ENCODE measurements at regions not wholly inside any gene's neighbourhood (a gene's known extent, or its start where the extent isn't known, plus 50 kb on each side); places are given as distances from the start of the nearest gene placed in this dataset.
A peak's percentile ranks its signal among the peaks of the same experiment; 100 is the strongest.

DNA sequence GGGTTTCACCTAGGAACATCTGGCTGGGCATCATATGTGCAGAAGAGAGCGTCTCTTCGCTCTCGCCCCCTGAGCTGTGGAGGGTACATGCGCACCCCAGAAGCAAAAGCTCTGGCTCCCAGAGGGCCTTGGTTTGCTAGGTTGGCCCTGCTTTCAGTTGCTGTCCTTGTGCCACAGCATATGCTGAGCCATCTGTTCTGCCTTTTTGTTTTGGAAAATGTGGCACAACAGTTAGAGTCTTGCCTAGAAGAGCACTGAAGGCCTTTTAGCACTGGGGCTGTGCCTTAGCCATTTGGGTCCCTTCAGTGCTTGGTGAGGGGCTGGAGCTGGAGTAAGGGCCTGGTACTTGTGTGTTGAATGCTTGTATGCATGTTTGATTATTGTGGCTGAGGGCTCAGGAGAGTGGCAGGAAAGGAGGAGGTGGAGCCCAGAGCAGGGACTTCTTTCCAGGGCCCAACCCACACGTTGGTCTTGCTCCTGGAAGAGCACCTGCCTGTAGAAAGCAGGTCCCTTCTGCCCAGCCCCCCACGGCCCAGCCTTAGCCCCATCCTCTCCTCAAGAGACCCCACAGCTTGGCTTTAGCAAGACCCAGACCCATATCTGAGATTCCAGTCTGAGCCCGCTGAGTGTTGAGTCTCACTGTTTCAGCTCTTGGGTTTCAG is 113.7 kb downstream of the SLC25A47 start:
- DNase-seq (ENCODE audit: low spot score in 2 of 2): no peak
- FAIRE-seq: no peak

- no peak for FAIRE-seq
- DNase-seq (ENCODE audit: low spot score in 2 of 2): no peak
Observed at GRCh38 chr14:100438271-100438670, 115.1 kb downstream of the SLC25A47 start.

- DNase-seq (ENCODE audit: low spot score in 2 of 2) (peak in 1 of 2 donors; percentile 38), FAIRE-seq (no peak)
Observed at GRCh38 chr14:100438678-100439592, 115.8 kb downstream of the SLC25A47 start.

DNA sequence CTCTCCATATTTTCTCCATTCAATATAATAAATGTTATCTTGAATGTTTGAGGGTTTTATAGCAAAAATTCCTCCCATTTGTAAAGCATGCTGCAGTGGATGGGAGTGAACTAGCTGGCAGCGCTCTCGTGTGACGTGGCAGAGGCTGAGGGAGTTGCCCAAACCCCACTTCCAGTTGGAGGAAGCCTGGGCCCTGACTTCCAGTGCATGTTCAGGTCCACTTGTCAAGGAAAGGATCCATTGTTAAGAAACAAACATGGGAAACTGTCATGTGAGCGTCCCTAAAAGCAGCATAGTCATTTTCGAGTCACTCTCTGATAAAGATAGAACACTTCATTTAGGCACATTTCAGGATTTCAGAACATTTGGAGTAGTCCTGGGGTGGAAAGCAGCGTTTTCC is 116.6 kb downstream of the SLC25A47 start:
- no peak for DNase-seq (ENCODE audit: low spot score in 2 of 2)
- FAIRE-seq: no peak

DNA sequence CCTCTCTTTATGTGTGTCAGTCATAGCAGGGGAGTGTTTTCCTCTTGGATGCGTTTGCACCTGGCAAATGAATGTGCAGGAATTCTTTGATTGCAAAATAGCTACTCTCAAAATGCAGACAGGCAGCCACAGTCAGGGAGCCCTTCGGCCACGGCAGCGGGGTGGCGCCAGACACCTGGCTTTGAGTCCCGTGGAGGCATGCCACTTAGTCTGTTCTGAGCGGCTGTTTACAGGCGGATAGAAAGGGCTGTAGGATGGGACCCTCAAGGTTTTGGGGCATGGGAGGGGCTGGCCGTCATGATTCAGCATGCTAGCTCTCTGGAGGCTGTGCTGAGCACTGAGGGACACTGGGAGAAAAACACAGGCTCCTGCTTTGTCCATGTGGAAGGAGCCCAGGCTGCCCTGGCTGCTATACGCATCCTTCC is 117.1 kb downstream of the SLC25A47 start:
- DNase-seq (ENCODE audit: low spot score in 2 of 2) (peak; percentile 31 to 71), FAIRE-seq (no peak)

DNA sequence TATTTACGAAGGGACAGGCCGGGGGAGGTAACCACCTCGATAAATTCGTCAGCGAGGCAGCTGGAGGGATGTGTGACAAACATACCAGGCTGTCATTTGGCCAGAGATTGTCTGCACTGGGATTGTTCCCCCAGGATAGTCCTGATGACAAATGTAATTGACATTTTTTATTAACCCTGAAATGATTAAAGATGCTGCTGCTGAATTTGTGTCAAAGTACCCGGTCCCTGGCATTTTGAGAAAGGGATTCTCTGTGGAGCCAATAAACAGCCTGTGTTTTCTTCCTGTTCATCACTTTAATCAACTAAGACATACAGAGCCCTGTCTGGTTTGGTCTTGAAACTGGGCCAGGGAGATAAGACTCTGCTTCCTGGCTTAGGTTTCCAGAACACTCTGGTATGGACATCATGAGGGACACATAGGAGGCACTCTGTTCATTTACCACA is 117.6 kb downstream of the SLC25A47 start:
- FAIRE-seq (no peak), DNase-seq (ENCODE audit: low spot score in 2 of 2) (no peak)

DNA sequence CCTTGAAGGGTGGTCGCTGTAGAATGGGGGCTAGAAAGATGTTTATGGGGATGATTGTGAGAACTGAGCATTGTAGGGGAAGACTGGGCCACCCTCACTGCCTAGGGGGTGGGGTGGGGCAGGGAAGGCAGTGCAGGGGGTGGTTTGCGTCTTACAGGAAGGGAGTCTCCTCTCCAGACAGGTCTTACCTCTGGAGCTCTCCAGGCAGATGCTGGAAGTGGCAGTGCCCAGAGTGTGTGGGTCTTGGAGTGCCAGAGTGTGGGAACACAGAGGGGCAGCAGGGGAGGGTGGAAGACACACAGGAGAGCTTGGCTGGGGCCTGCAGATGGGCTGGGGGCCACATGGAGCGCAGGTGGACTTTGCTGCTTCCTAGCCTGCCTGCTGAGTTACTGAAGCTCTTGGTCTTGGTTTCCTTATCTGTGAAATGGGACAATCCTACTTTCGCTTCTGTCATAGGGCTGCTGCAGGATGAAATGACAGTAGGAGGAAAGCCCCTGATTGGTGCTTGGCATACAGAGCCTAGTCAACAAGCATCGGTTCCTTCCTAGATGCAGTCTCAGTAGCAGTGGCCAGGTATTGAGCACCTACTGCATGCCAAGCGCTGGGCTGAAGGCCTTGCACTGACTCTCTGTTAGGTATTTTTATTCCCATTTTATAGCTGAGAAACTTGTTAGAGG is 118.3 kb downstream of the SLC25A47 start:
- DNase-seq (ENCODE audit: low spot score in 2 of 2) (no peak), FAIRE-seq (no peak)

DNA sequence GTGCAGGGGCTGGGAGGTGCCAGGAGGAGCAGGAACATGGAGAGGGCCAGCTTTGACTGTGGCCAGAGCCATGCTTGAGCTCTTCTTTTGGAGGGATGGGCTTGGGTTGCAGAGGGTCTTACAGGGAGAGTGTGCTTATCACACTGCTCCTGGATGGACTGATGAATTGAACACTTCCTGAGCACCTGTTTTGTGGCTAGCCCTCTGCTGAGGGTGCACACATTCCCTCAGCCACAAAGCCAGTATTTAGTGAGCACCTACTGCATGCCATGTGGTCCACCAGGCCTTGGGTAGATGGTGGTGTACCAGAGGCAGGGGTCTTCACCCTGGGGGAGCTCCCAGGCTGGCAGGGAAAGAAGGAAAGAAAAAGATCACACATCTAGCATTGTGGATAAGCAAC is 118.9 kb downstream of the SLC25A47 start:
- DNase-seq (ENCODE audit: low spot score in 2 of 2) (no peak), FAIRE-seq (no peak)

- FAIRE-seq (no peak), DNase-seq (ENCODE audit: low spot score in 2 of 2) (no peak)
Observed at GRCh38 chr14:100442498-100443490, 119.7 kb downstream of the SLC25A47 start.

DNA sequence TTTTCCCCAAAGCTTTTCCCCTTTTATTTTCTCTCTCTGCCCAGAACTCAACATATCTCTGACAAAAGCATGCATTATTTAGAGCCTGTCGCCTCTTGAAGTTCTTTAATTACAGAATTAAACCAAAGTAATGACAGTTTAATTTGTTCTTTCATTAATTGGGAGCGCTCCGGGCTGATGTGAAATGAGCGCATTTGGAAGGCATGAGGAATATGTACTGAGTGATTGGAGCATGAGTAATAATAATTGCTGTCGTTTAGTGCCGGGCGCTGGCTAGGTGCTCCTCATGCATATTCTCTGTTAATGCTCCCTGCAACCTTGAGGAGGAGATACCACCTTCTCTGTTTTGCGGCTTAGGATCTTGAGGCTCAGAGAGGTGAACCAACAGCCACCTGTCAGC is 120.5 kb downstream of the SLC25A47 start:
- DNase-seq (ENCODE audit: low spot score in 2 of 2) (no peak), FAIRE-seq (no peak)

GRCh38 chr14:100445436-100446088 is 122.4 kb downstream of the SLC25A47 start:
- DNase-seq (ENCODE audit: low spot score in 2 of 2): no peak
- no peak for FAIRE-seq

GRCh38 chr14:100446572-100446971 is 123.4 kb downstream of the SLC25A47 start:
- no peak for FAIRE-seq
- no peak for DNase-seq (ENCODE audit: low spot score in 2 of 2)

DNA sequence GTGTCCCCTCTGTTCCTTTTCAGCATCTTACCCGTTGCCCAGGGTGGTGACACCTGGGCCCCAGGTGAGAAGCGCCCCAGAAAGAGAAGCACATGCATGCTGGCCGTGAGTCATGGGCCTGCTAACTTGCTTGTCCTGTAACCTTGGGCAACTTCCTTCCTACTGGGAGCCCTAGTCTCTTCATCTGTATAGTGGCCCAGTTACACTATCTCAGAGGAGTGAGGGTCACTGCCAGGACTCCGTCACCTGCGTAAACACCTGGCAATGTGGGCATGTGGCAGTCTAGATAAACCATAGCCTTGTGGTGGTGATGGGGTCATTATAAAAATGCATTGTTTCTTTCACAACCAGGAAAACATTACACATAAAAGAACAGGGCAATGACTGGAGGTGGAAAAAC is 125.2 kb downstream of the SLC25A47 start:
- no peak for DNase-seq (ENCODE audit: low spot score in 2 of 2)
- no peak for FAIRE-seq

GRCh38 chr14:100449225-100449987 is 126.3 kb downstream of the SLC25A47 start:
- DNase-seq (ENCODE audit: low spot score in 2 of 2): no peak
- FAIRE-seq: no peak

GRCh38 chr14:100450049-100450448 is 126.9 kb downstream of the SLC25A47 start:
- no peak for FAIRE-seq
- DNase-seq (ENCODE audit: low spot score in 2 of 2): no peak

DNA sequence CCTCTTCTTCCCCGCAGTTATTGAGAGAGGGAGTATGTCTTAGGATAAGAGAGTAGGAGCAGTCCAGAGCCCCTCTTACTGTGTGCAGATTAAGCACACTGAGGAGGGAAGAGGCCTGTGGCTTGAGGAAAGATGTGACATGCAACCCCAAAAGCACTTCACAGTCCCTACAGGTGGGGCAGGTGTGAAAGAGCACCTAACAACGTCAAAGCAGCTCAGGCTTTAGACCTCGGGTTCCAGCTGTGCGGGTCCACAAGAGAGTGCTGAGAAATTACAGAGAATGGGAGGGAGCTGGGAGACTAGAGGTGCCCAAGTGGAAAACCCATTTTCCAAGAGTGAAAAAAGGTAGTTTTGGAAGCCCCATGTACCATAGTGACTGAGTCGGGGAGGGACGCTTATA is 127.6 kb downstream of the SLC25A47 start:
- DNase-seq (ENCODE audit: low spot score in 2 of 2) (no peak), FAIRE-seq (no peak)

DNA sequence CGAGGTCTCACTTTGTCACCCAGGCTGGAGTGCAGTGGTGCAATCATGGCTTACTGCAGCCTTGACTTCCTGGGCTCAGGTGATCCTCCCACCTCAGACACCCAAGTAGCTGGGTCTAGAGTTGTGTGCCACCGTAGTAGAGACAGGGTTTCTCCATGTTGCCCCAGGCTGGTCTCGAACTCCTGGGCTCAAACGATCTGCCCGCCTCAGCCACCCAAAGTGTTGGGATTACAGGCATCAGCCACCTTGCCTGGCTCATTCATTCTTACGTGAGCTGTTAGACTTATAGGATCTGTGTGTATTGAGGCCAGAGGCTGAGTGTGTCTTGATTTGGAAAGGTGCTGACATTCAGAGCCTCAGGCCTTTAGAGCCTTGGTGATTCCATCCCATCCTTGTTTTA is 128.1 kb downstream of the SLC25A47 start:
- FAIRE-seq (no peak), DNase-seq (ENCODE audit: low spot score in 2 of 2) (no peak)

GRCh38 chr14:100453930-100454329 is 130.8 kb downstream of the SLC25A47 start:
- FAIRE-seq: no peak
- no peak for DNase-seq (ENCODE audit: low spot score in 2 of 2)

- DNase-seq (ENCODE audit: low spot score in 2 of 2): no peak
- no peak for FAIRE-seq
Observed at GRCh38 chr14:100454437-100454836, 131.3 kb downstream of the SLC25A47 start.
